ENCODE measurements at regions not wholly inside any gene's neighbourhood (a gene's known extent, or its start where the extent isn't known, plus 50 kb on each side); places are given as distances from the start of the nearest gene placed in this dataset.

- Histone ChIP-seq H3K27me3 (ENCODE audit: control insufficient read depth in 2 of 2, insufficient read depth in 2 of 2, low read length in 2 of 2) (no peaks in the 10 kb centered on the region), H3K79me2 (ENCODE audit: control insufficient read depth, insufficient read depth, low read length) (no peaks in the 10 kb centered on the region), H3K4me1 (ENCODE audit: control insufficient read depth, extremely low read depth, insufficient read depth, low read length) (no peaks in the 10 kb centered on the region), H2AFZ (ENCODE audit: low read depth, low read length) (no peak overlapping the region), H4K20me1 (replicated peaks; ENCODE audit: control insufficient read depth, extremely low read depth, insufficient read depth, low read length) (no peaks in the 10 kb centered on the region), H3K4me3 (replicated peaks in 1 of 3; ENCODE audit: insufficient read depth in 1 of 3, low read depth in 1 of 3, low read length in 3 of 3) (no peak overlapping the region), H3K4me2 (ENCODE audit: insufficient read depth, low read length) (no peak overlapping the region), H3K9ac (replicated peaks; ENCODE audit: extremely low read depth, insufficient read depth, low read length) (no peak overlapping the region), H3K36me3 (ENCODE audit: control insufficient read depth in 2 of 2, extremely low read depth in 1 of 2, insufficient read depth in 2 of 2, low read length in 2 of 2) (no peaks in the 10 kb centered on the region), H3K27ac (ENCODE audit: insufficient read depth, low read depth, low read length) (no peak overlapping the region), H3K9me1 (replicated peaks; ENCODE audit: control insufficient read depth, extremely low read depth, insufficient read depth, low read length) (no peaks in the 10 kb centered on the region), H3K9me3 (replicated peaks; ENCODE audit: control insufficient read depth, insufficient read depth, low read length) (no peaks in the 10 kb centered on the region)
- intact Hi-C loops (cut with micrococcal nuclease): no loop called here
- CTCF ChIA-PET: no interaction called here
- POLR2A ChIA-PET: no interaction called here
- DNase-seq (ENCODE audit: low read depth, low spot score): no peak
- dilution Hi-C loops (cut with MboI; ENCODE audit: extremely low pct_ligation_motif_present, low sequenced_read_pairs): no loop called here
- TF ChIP-seq MYC (IDR thresholded peaks at IDR 0.05; ENCODE audit: low read depth, low read length): no peak
- TF ChIP-seq EZH2 (IDR thresholded peaks at IDR 0.05; ENCODE audit: borderline replicate concordance, low read depth, low read length, severe bottlenecking): no peak
- no peak for TF ChIP-seq GATA2 (IDR thresholded peaks at IDR 0.05; ENCODE audit: insufficient read depth, insufficient read length, low read depth, low read length)
- TF ChIP-seq CTCF (IDR thresholded peaks at IDR 0.05; ENCODE audit: extremely low read depth in 1 of 2, insufficient read depth in 1 of 2, low read depth in 1 of 2, low read length in 2 of 2): no peak
- no peak for TF ChIP-seq POLR2AphosphoS5 (IDR thresholded peaks at IDR 0.05; ENCODE audit: insufficient read depth, low read depth, low read length)
- FAIRE-seq: no peak
- no TSS peak for BruUV-seq (replicated peaks)
Observed at GRCh38 chr17:53428913-53429312, 393.8 kb upstream of the KIF2B start.

GRCh38 chr17:53426505-53426904 is 396.2 kb upstream of the KIF2B start:
- intact Hi-C loops (cut with micrococcal nuclease): no loop called here
- TF ChIP-seq GATA2 (IDR thresholded peaks at IDR 0.05; ENCODE audit: insufficient read depth, insufficient read length, low read depth, low read length) (no peak), MAX (IDR thresholded peaks at IDR 0.05; ENCODE audit: insufficient read depth, insufficient read length) (no peak), CTCF (IDR thresholded peaks at IDR 0.05; ENCODE audit: extremely low read depth in 1 of 2, insufficient read depth in 1 of 2, low read depth in 1 of 2, low read length in 2 of 2) (no peak), POLR2AphosphoS5 (IDR thresholded peaks at IDR 0.05; ENCODE audit: insufficient read depth, low read depth, low read length) (no peak), EZH2 (IDR thresholded peaks at IDR 0.05; ENCODE audit: borderline replicate concordance, low read depth, low read length, severe bottlenecking) (no peak), POLR2A (IDR thresholded peaks at IDR 0.05; ENCODE audit: low read depth, low read length) (no peak), MYC (IDR thresholded peaks at IDR 0.05; ENCODE audit: low read depth, low read length) (no peak), JUN (IDR thresholded peaks at IDR 0.05; ENCODE audit: borderline replicate concordance, insufficient read depth, insufficient read length, low read depth) (no peak), FOS (IDR thresholded peaks at IDR 0.05; ENCODE audit: borderline replicate concordance, insufficient read depth, low read length) (no peak)
- Histone ChIP-seq H3K9me3 (replicated peaks; ENCODE audit: control insufficient read depth, insufficient read depth, low read length) (peaks cover 1% of the 10 kb centered on the region), H3K4me1 (ENCODE audit: control insufficient read depth, extremely low read depth, insufficient read depth, low read length) (no peaks in the 10 kb centered on the region), H3K27me3 (ENCODE audit: control insufficient read depth in 2 of 2, insufficient read depth in 2 of 2, low read length in 2 of 2) (no peaks in the 10 kb centered on the region), H3K9ac (replicated peaks; ENCODE audit: extremely low read depth, insufficient read depth, low read length) (no peak overlapping the region), H3K4me3 (replicated peaks in 1 of 3; ENCODE audit: insufficient read depth in 1 of 3, low read depth in 1 of 3, low read length in 3 of 3) (no peak overlapping the region), H3K4me2 (ENCODE audit: insufficient read depth, low read length) (no peak overlapping the region), H3K36me3 (ENCODE audit: control insufficient read depth in 2 of 2, extremely low read depth in 1 of 2, insufficient read depth in 2 of 2, low read length in 2 of 2) (no peaks in the 10 kb centered on the region), H3K9me1 (replicated peaks; ENCODE audit: control insufficient read depth, extremely low read depth, insufficient read depth, low read length) (no peaks in the 10 kb centered on the region), H3K79me2 (ENCODE audit: control insufficient read depth, insufficient read depth, low read length) (no peaks in the 10 kb centered on the region), H4K20me1 (replicated peaks; ENCODE audit: control insufficient read depth, extremely low read depth, insufficient read depth, low read length) (no peaks in the 10 kb centered on the region), H2AFZ (ENCODE audit: low read depth, low read length) (no peak overlapping the region), H3K27ac (ENCODE audit: insufficient read depth, low read depth, low read length) (no peak overlapping the region)
- no peak for FAIRE-seq
- DNase-seq (ENCODE audit: low read depth, low spot score): no peak
- dilution Hi-C loops (cut with MboI; ENCODE audit: extremely low pct_ligation_motif_present, low sequenced_read_pairs): no loop called here
- BruUV-seq (replicated peaks): no TSS peak
- POLR2A ChIA-PET: no interaction called here
- CTCF ChIA-PET: interaction anchor here (1.0 kb wide), 1 partner anchor 8 kb away, joined by 3 read pairs; no protein-coding TSS in a partner anchor
